AG08395 (cell line): ENCODE measurements at regions not wholly inside any gene's neighbourhood (a gene's known extent, or its start where the extent isn't known, plus 50 kb on each side); places are given as distances from the start of the nearest gene placed in this dataset.
A peak's percentile ranks its signal among the peaks of the same experiment; 100 is the strongest.

Experiments
- DNase-seq: peaks from one replicate; pipeline ENCODE4 v3.0.0; 2012; ENCODE audit warnings: mixed read lengths, low spot score

DNA sequence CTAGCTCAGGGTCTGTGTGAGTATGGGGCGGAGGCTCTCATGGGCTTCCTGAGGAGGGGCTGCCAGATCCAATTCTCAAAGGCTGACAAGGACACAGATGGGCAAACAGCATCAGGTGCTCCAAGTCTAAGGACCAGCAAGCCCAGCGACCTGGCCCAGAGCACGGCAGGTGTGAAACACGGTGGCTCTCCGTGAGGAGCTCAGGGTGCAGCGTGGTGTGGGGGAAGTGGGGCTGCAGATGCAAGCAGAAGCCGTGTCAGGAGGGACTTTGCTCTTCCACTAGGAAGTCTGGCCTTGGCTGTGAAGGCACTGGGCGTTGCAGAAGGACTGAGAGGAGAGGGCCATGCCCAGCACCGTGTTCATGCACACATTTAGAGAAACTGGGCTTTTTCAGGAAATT is 420.0 kb downstream of the GADD45G start:
- no peak for DNase-seq

DNA sequence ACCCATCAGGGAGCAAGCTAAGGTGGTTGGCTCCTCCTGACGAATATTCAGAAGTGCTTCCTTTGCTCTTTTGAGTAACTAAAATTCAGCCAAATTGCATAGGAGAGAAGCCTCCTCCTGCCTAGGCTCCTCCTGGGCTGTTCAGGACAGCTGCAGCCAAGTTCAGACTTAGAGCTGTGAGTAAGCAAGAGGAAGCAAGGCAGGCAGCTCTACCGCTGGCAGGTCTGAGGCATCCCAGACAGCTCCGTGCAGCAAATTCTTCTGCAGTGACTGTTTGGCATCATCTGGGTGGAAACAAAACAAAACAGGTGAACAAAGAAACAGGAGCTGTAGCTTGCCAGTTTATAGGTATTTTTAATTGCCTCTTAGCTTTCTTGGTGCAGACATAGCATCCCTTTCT is 421.0 kb downstream of the GADD45G start:
- DNase-seq, result peak; percentile 38

DNA sequence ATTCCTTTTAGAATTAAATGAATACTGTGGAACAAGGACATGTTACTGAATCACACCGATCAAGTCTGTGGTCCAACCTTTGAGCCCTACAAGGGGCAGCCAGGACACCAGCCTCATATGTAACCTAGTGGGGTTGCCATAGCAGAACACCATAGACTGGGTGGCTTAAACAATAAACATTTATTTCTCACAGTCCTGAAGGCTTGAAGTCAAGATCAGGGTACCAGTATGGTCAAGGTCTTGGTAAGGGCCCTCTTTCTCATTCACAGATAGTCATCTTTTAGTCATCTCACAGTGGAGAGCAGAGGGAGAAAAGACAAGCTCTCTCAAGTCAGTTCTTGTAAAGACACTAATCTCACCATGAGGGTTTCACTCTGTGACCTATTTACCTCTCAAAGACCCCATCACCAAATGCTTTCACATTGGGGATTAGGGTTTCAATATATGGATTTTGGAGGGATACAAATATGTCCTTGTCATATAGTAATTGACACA is 422.5 kb downstream of the GADD45G start:
- no peak for DNase-seq

DNA sequence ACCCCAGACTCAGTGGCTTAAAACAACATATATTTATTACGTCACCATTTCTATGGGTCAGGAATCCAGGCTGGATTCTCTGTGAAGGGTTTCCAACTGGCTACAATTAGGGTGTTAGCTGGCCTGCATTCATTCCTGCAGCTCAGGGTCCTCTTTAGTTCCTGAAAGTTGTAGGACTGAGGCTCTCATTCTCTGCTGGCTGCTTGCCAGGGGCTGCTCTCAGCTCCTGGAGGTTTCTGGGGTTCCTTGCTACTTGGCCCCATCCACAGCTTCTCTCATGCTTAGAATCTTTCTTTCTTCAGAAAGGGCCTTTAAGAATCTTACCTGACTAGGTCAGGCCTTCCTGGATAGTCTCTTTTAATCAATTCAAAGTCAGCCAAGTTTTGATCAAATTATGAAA is 424.6 kb downstream of the GADD45G start:
- DNase-seq, result no peak

DNA sequence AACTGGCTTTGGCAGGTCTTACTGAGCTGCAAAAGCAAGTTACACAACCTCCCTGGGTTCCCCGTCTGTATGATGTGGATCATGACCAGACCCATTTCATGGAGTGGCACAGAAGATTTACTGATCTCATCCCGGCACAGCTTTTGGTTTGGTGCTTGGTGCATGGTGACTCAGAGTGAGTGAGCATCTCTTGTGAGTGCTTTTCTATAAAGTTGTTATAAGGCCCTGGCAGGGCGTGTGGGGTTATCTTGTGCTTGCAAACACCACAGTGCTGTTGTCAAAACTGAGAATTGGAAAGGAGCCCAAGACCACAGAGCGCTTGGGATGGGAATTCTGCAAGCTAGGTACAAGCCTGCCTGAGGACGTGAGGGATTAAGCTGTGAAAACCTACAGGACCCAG is 425.2 kb downstream of the GADD45G start:
- no peak for DNase-seq

DNA sequence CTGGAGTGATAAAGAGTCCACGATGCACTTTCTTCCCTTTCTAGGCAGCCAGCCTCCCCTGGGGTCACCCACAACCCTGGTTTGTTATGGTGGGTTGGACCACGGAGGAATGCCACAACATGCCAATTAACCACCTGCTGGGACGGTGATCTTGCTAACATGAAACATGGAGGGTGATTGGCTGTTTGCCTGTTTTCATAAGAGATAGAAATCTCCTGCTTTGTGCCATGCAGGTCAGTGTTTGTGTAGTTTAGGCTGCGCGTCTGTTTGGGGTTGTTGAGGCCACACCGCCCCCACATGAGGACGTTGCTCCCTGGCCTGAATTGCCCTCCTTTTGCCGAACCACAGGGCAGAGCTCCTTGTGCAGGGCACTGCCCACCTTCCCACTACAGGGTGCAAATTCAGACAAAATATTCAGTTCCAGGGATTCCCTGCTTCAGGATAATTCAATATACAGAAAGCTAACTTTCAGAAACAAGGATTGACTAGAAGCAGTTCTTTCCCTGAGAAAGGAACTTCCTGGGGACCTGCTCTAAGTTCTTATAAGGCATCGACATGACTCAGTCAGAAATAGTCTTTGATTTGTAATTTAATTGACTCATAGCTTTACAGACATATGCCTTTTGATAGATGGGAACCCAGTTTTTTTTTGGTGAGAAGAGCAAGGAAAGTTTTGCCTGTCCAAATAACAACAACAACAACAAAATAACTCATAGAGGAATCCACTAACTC is 427.6 kb downstream of the GADD45G start:
- no peak for DNase-seq

DNA sequence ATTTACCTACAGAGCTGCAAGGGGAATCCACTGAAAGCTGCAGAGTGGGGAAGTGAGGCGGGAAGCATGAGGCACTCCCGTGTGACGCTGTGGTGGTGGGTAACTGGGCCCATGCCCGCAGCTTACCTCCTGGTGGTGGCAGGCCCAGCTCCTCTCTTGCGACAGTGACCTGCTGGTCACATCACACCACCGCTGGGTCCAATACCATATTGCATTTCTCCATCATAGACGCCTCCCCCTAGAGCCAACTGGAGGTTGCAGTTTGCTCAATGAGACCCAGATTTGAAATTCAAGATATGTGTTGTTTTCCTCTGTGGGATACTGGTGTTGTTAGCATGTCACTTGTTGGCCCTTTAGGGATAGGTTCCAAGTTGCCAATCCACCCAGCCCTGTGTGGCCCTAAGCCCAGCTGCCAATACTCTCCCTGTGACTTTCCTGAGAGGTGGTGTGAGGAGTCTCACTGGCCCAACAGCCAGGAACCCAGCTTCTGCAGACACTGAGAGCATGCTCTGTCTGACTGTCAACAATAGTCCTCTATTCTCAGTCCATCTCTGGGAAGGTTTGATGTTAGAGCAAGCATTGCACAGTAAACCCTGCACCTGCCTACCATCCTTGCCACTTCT is 428.3 kb downstream of the GADD45G start:
- DNase-seq, result no peak

DNA sequence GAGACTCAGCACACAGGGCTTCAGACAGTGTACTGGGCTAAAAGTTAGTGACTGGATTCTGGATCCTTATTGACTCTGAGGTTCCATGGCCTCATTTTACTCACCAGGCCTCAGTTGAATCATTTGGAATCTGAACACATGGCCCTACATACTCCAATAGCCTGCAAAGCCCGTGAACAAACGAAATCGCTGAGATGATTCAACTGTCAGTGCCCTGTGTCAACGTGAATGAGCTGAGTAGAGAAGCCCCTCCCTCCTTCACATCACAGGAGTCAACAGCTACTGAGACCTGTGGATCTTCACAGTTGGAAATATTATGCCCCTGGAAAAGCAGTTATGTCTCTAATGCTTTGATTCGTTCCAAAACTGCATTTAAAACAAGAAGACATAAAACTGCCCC is 429.3 kb downstream of the GADD45G start:
- DNase-seq, result no peak

DNA sequence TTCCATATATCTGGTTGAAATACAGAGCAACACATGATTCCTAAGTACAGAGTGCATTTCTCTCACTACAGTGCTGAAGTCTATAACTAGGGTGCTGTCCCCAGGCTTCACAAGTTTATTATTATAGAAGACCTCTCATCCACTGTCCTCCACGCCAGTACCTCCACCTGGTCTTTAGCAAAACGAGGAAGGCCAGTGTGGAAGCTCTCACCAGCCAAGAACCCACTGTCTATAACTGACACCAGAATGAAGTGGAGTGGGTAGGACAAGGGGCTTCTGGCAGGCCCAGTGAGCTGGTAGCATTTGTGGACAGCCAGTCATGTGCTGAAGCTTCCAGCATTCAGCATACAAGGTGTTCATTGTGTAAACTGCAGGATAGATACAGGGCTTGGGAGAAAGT is 430.7 kb downstream of the GADD45G start:
- no peak for DNase-seq

DNA sequence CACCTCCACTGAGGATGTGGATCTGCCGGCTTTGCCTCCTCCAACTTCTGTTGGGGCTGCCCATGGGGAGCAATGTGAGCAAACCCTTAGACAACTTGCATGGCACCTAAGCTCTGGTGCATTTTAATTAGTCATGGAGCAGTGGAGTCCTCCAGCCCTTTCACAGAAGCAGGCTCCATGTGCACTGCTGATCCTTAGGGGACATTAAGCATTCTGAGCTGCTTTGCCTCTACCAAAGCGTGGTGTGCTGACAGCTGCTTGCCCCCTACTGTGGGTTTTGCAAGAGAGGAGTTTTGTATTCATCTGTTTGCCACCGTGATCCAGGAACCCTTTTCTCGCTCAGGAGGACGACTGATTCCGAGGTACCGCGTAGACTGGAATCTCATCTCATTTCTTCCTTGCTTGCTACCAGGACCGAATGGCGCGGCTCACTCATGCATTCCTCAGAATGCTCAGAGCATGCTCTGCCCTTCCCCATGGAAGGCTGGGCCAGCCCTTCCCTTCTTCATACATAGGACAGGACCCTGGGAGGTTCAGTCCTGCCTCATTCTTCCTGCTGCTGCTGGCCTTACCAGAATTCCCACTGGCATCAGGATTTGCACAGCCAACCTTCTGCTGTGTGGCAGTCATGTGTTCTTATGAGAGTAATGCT is 432.5 kb downstream of the GADD45G start:
- DNase-seq, result no peak

DNA sequence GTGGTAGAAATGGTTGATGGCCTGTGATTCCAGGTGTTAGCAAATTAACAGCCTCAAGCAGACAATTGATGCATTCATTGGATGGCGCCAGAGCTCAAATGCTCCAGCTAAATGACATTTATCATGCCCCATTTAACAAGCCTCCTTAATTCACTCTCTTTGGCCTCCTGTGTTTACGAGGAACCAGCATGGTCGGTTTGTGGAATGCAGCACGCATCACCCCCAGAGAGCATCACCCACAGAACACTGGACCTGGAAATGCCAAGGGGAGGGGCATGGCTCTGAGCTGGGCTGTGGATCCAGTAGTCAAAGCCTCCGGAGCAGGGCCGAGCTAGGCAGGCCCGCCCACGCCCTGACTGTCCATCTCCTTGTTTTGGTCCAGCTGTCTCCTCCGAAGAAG is 434.0 kb downstream of the GADD45G start:
- DNase-seq, result no peak

DNA sequence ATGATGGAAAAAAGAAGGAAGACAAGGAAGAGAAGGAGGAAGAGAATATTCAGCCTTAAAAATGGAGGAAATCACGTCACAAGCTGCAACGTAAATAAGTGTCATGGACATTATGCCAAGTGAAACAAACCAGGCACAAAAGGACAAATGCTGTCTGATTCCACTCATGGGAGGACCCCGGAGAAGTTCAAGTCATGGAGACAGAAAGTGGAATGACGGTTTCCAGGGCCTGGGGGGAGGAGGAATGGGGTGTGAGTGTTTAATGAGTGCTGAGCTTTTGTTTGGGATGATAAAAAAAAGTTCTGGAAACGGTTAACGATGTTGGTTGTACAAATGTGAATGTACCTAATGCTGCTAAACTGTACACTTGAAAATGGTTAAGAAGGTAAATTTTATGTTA is 439.5 kb downstream of the GADD45G start:
- DNase-seq, result no peak

DNA sequence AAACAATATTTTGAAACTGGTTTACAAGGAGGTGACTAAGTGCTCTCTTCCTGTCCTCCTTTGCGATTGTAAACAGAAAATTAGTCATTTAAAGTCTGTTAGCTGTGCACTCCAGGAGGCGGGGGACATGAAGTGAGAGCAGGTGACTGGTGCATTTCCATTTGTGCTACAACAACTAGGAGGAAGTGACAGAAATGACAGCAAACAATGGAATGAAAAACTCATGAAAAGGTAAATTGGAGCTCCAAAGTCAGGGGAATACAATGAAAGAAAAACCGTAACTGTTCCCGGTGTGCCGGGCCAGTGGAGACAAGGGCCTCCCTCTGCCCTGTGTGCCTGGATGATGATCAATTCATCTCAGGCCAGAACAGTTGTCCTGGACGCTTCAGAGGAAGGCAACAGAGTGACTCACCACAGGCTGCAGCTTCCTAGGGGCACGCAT is 439.9 kb downstream of the GADD45G start:
- peak; percentile 59 for DNase-seq

DNA sequence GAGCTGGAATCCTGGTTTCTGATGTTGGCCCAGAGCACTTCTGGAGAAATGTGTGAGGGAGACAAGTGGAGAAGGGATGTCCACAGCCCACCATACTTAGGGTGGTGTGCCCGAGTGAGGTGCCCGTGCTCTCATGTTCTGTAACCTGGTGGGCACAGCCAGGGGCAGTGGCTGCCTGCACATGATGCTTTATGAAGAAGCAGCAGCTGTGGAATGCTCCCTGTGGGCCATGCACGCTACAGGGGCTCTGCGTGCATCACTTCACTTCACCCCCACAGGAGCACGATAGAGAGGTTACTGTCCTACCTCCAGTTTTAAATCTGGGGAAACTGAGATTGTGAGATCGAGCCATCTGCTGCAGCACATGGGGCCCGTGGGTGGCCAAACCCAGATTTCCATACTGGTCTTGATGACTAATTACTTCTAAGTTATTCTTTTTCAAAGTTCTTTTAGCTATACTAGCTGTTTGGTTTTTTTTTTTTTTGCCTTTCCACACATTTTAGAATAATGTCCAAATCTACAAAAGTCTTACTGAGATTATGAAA is 441.6 kb downstream of the GADD45G start:
- DNase-seq, result no peak

DNA sequence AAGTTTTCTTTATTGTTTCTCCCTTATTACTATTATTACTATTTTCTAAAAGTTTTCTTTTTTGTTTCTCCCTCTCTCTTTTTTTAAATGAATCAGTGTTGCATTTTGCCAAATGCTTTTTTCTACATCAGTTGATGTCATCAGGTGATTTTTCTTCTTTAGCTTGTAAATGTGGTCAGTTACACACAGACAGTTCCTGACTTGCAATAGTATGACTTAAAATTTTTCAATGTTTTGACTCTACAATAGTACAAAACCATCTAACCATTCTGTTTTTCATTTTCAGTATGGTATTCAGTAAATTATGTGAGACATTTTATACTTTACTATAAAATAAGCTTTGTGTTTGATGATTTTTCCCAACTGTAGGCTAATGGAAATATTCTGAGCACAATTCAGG is 443.0 kb downstream of the GADD45G start:
- no peak for DNase-seq

DNA sequence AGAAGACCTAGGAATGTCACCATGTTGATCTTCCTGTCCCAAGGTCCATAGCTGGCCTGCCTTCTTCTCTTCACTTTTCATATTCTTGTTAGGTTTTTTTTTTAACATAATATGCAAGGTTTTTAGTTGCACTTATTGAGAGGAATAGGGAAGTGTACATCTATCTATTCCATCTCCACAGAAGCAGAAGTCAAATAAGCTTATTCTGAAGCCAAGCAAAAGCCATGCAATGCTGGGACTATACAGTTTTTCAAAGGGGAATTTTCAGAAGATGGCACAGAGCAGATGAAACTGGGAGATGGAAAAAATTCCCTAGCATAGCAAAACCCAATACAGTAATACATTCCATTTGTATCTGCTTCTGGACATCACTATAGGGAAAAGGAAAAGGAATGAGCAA is 447.6 kb downstream of the GADD45G start:
- no peak for DNase-seq

DNA sequence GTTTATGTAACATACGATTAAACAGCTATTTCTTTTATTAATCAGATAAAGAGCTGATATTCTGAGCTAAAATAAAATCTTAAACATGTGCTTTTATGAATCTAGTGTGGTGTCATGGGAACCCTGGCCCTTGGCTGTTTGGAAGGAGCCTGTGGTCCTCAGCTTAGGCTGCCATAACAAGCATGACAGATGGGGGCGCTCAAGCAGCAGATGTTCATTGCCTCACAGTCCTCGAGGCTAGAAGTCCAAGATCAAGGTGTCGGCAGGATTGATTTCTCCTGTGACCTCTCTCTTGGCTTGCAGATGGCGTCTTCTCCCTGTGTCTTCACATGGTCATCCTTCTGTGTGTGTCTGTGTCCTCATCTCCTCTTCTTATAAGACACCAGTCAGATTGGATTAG is 448.2 kb downstream of the GADD45G start:
- no peak for DNase-seq

DNA sequence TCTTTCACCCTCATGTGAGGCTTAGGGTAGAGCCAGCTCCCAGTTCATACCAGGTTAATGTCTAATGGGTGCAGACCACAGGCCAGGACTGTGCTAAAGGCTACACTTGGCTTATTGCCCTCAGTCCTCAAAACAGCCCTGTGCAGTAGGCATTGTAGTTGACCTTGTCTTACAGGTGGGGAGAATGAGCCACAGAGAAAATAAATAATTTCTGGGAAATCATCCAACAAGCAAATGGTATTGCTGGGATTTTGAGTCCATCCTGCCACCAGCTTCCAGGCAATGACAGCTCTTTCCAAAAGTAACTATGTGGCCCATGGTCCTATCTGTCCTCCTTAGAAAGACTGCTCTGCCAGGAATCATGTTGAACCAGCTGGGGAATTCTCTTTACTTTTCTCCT is 450.0 kb downstream of the GADD45G start:
- no peak for DNase-seq

DNA sequence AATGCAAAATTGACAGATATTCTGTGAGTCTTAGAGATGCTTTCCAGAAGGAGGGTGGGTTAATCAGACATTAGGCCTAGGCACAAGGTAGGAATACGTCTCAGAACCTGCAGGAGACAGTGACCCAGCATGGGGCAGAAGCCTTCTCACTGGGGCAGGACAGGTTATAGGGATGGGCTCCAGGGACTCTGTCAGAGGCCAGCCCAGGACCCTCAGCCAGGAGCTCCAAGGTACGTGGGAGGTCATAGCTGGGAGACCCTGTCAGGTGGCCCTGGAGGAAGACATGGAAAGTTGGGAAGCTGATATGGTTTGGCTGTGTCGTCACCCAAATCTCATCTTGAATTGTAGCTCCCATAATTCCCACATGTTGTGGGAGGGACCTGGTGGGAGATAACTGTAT is 450.4 kb downstream of the GADD45G start:
- no peak for DNase-seq

DNA sequence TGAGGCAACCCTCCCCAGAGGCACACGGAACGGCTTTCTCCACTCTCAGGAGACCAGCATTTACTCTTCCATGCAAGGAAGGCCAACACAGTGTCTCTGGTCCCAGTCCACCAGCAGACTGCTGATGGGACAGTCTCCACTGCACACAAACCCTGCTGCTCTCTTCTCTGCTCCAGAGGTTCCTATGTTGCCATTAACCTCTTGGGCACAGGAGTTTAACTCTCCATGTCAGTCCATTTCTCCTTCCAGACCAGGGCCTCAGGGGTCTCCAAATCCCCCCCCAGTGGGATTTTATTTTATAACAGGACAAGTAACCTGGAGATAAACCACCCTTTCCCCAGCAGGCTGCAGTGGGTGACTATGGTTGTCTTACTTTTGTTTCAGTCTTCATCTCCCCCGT is 452.5 kb downstream of the GADD45G start:
- DNase-seq, result no peak

DNA sequence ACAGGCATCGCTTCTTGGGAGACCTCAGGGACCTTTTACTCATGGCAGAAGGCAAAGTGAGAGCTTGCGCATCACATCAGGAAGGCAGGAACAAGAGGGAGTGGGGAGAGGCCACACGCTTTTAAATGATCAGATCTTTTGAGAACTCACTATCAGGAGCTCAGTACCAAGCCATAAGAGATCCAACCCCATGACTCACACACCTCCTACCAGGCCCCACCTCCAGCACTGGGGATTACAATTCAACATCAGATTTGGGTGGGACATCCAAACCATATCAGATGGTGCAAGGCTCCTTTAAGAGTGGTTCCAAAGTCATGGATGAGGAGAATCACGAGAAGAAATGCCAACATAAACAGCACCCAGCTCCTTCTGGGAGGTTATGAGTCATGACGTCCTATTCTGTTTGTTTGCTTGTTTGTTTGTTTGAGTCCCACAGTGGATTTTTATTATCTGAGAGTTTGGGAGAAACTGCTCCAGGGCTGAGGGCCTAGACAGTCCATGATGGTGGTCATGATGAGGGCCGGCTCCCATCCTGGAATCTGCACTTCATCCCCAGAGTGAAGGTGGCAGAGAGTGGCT is 453.5 kb downstream of the GADD45G start:
- no peak for DNase-seq

DNA sequence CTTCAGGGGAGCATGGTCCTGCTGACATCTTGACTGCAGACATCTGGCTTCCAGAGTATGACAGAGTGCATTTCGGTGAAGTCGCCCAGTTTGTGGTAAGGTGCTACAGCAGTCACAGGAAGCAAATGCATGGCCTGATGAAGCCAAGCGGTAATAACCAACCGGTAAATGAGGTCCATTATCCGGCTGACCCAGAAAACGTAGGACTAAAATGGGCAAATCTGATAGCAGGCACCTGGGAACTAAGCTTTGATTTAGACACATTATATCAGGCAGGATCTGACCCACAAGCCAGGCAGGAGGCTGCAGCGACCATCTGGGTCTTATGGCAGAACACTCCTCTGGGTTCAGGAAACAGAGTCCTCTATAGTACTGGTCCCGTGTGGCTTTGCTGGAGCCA is 454.6 kb downstream of the GADD45G start:
- DNase-seq, result no peak

DNA sequence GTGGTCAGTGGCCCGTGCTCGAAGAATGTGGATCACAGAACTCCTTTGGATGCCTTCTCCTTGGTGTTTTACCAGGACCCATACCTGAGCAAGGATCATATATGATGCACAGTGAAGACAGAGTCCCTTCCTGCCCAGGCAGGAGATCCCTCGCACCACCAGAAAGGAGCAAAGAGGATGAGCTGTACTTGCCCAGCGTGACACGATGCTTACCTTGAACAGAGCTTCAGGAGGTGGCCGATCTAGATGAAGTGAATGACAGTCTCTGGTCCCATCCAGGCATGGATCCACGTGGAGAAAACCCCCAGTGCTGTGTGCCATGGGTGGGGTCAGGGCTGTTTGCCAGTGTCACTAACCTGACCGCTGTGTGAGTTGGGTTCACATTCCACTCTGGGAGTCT is 455.4 kb downstream of the GADD45G start:
- no peak for DNase-seq
